ENCODE measurements at regions not wholly inside any gene's neighbourhood (a gene's known extent, or its start where the extent isn't known, plus 50 kb on each side); places are given as distances from the start of the nearest gene placed in this dataset.
"Not testable (repeated sequence)": the region's sequence is repeated elsewhere in the genome, so short reads cannot be mapped to it uniquely, and the experiment has no call there.

DNA sequence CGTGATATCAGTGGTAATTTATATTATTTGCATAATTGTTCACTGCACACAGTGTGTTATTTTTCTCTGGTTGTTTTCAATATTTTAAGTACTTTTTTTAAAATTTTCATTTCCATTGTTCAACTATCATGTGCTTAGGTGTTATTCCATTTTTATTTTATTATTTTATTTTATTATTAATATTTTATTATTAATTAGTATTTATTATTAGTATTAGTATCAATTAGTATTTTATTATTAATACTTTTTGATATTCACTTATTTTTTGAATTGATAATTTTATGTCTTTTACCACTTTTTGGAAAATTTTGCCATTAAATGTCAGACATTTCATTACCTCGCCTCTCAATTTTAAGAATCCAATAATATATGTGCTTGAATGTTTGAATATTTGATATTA, 593.8 kb upstream of the GRM3 start:
- DNase-seq (ENCODE audit: low read depth in 4 of 4, low spot score in 3 of 4), result no peak

GRCh38 chr7:86045197-86045596, 598.5 kb upstream of the GRM3 start:
- not testable (repeated sequence) for DNase-seq (ENCODE audit: low read depth in 4 of 4, low spot score in 3 of 4)

DNA sequence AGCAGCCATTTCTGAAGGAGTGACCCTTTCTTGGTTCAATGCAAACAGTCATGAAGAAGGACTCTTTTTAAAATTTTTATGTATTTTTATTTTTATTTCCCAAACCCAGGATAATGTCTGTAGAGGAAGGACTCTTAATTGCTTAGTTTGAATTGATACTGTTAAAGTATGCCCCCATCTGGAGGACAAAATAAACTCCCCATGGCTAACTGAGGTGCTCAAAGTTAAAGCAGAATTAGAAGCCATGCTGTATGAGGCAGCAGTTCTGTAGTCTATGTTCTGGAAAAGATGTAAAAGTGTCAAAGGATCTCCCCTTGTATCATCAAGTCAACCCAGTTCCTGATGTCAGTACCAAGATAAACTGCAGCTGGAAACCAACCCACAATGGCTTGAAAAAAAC, 617.9 kb upstream of the GRM3 start:
- DNase-seq (ENCODE audit: low read depth in 4 of 4, low spot score in 3 of 4), result no peak

DNA sequence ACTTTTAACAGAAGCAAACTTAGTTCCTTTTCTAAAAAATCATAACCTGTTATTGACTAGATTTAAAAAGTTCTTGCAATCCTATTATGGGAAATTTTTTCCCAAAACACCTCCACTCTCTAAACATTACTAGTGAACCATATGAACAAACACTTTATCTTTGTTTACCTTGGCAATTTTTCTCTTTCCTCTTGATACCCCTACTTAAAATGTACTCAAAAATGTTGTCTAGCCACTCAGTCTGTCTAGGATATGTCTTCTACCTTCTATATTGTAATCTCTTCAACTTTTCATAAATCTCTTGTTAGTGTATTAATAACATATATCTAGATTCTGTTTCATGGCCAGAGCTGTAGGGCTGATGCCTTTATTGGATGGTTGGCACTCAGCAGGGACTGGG, 630.0 kb upstream of the GRM3 start:
- DNase-seq (ENCODE audit: low read depth in 4 of 4, low spot score in 3 of 4), result no peak

DNA sequence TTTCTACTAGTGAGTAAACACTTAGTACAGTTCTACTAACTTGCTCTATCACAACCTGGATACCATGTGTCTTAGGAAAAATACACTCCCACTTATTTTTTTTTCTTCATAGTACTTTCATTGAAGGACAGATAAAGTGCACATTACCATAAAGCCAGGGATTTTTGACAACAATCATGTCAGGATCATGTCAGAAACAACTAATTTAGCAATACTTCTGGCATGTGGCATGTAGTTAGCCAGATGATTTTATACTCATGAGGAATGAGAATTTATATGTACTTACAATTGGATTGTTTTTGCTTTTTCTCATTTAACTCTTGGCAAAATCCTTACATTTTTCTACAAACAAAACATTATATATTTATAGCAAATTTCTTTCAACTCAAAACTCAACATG, 630.7 kb upstream of the GRM3 start:
- no peak for DNase-seq (ENCODE audit: low read depth in 4 of 4, low spot score in 3 of 4)

DNA sequence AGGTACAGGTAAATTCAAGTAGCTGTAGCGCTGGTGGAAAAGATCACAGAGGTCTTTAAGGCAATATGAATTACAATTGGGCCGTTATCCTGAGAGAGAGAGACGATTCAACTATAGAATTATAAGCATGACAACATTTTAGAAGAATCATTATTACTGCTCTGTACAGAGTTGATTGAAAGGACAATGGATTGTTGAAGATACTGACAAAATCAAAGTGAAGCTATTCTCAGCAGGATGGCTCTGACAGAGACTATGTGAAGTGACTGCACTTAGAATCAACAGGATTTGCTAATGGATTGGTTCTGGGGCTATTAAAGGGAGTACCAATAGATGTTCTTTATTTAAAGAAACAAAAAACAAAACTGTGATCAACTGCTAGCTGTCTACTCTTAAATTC, 634.8 kb upstream of the GRM3 start:
- DNase-seq (ENCODE audit: low read depth in 4 of 4, low spot score in 3 of 4), result no peak

- no peak for DNase-seq (ENCODE audit: low read depth in 4 of 4, low spot score in 3 of 4)
Observed at GRCh38 chr7:86006909-86007308, 636.8 kb upstream of the GRM3 start.

DNA sequence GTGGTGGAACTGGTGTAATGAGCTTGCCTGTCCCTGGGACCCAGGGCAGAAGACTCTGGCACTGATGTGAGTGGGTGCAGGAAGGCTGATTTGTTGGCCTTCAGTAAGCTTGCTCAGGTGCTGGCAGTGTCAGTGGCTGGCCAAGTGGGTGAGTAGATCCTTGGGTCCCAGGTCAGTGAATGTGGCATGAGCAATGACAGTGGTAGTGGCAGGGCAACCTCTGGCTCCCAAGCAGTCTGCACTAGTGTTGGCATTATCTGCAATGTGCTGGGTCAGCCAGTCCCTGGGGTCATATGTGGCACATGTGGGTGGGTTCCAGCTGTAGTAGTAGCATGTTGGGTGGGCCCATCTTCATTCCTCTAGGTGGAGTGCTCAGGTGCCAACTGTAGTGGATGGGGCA, 640.9 kb upstream of the GRM3 start:
- no peak for DNase-seq (ENCODE audit: low read depth in 4 of 4, low spot score in 3 of 4)

GRCh38 chr7:85997515-85997914, 646.2 kb upstream of the GRM3 start:
- DNase-seq (ENCODE audit: low read depth in 4 of 4, low spot score in 3 of 4), result no peak

- no peak for DNase-seq (ENCODE audit: low read depth in 4 of 4, low spot score in 3 of 4)
Observed at GRCh38 chr7:85995101-85995500, 648.6 kb upstream of the GRM3 start.

DNA sequence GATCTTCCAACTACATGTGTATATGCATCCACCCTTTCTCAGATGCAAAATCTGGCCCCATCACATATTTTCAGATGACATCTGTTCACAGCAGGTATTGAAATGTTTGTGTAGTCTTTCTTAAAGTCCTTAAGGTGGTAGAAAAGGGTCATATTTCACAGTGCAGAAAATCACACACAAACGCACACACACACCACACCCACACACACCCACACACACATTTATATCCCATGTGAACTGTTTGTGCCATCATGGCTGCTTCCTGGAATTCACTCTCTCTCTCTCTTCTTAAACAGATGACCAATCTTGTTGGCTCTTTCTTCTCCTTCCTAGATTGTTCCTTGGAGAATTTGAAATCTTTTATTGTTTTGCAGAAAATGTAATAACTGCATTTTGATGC, 663.0 kb upstream of the GRM3 start:
- no peak for DNase-seq (ENCODE audit: low read depth in 4 of 4, low spot score in 3 of 4)

DNA sequence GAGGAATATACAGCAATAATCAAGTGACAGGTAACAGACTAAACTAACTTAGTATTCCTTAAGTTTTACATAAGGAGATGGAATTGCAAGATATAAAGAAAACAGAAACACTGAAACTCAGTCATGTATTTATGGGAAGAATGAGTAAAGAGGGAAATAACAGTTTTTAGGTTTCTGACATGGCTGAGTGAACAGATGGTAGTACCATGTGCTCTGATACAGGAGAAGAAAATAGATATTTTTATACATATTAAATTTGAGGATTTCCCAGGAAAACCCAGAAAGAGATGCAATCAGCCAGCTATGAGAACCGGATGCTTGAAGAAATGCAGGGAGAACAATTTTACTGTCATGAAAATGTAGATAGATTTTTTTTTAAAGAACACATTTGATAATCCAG, 669.5 kb upstream of the GRM3 start:
- DNase-seq (ENCODE audit: low read depth in 4 of 4, low spot score in 3 of 4), result no peak

DNA sequence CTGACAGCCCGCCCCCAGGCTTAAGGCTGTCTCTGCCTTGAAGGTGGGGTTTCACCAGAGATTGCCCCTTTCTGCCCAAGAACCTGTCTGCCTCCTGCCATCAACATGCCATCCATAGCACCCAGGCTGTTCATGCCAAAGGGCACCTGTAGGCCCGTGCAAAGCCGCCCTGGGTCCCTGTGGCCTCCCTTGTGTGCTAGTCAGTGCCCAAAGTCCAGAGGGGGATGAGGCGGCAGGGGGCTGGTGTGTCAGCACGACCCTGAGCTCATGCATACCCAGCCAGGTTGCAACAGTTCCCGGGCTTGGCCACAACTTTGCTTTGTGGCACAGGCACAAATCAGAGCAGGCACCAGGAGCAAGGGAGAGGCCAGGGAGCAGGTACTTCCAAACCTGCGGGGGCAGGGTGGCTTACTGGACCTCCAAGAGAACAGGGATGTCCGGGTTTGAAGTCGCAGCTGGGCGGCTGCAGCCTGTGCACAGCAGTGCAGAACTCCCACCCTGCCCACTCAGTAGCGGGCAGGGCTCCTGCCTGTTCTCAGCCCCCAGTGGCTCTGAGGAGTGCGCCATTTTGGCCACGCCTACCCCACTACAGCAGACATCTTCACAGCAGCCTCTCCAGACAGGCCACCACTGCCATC, 671.1 kb upstream of the GRM3 start:
- DNase-seq (ENCODE audit: low read depth in 4 of 4, low spot score in 3 of 4), result no peak

- DNase-seq (ENCODE audit: low read depth in 4 of 4, low spot score in 3 of 4), result no peak
Observed at GRCh38 chr7:85954961-85955360, 688.7 kb upstream of the GRM3 start.

- DNase-seq (ENCODE audit: low read depth in 4 of 4, low spot score in 3 of 4), result no peak
Observed at GRCh38 chr7:85950871-85951270, 692.8 kb upstream of the GRM3 start.

DNA sequence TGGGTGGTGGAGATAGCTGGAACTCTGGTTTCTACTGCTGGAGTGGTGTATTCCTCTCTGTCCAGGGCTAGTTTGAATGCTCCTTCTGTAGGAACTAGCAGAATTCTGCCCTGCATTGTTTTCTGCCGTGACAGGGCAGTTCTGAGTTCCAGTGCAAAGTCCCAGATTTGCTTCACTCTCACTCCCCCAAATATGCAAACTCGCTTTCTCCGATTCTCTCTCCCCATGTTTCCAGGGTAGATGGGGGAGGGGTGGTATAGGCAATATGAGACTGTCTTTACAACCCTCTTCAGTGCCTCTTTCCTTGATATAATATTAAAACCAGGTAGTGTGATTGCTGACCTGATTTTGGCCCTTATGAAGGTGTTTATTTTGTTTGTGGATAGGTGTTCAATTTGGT, 693.3 kb upstream of the GRM3 start:
- no peak for DNase-seq (ENCODE audit: low read depth in 4 of 4, low spot score in 3 of 4)

- no peak for DNase-seq (ENCODE audit: low read depth in 4 of 4, low spot score in 3 of 4)
Observed at GRCh38 chr7:85947767-85948166, 695.9 kb upstream of the GRM3 start.

DNA sequence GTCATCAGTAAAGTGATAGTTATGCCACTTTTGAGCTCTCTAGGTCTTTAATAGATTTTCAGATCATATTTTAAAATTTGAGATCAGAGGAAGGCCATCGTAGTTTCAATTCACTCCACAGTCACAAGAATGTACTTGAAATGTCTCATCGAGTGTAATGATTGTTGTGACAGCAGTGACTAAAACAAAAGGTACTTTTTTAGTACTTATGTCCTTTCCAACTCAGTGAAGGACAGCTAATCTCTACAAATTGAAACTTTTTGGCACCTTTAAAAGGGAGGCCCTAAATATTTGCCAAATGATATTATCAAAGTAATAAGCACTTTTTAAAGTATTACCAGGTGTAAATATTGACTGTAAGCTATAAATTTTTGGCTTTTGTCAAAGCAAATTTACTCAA, 702.9 kb upstream of the GRM3 start:
- DNase-seq (ENCODE audit: low read depth in 4 of 4, low spot score in 3 of 4), result no peak

GRCh38 chr7:85931919-85932318, 711.8 kb upstream of the GRM3 start:
- no peak for DNase-seq (ENCODE audit: low read depth in 4 of 4, low spot score in 3 of 4)

DNA sequence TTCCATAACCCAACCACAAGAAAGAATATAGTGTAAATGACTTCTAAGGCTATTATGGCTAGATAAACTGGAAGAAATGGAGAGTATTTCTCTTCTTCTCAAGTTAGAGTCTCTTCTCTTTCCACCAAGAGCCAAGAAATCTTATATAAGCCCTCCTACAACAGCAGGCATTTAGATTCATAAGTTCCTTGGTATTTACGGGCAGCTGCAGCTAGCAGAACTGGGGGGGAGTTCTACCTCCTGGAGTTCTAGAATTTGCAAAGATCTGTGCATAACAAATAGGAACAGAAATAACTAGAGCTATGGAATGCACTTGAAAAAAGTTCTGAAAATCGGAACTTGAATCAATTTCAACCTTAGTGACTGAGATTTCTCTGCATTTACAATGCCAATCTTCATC, 715.2 kb upstream of the GRM3 start:
- DNase-seq (ENCODE audit: low read depth in 4 of 4, low spot score in 3 of 4), result no peak

GRCh38 chr7:85927226-85927625, 716.5 kb upstream of the GRM3 start:
- no peak for DNase-seq (ENCODE audit: low read depth in 4 of 4, low spot score in 3 of 4)

DNA sequence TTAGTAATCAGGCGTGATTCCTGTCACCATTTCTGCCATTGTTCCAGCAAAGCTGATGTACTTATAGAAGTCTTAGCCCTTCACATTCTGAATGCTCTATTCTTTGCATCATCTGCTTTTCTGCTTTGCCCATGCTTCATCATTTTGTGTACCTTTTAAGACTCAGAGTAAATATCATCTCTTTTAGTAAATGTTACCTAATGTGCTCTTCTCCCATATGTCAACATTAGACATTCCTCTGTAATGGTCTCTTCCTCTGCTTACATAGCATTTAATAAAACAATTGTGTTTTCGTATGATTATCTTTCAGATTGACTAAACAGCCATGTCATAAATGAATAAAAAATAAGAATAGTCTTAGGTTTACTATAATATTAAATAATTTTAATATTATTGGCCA, 719.6 kb upstream of the GRM3 start:
- no peak for DNase-seq (ENCODE audit: low read depth in 4 of 4, low spot score in 3 of 4)

- DNase-seq (ENCODE audit: low read depth in 4 of 4, low spot score in 3 of 4), result no peak
Observed at GRCh38 chr7:85916016-85916415, 727.7 kb upstream of the GRM3 start.

Measured in left renal pelvis (tissue), 4 donors.